ENCODE measurements at regions not wholly inside any gene's neighbourhood (a gene's known extent, or its start where the extent isn't known, plus 50 kb on each side); places are given as distances from the start of the nearest gene placed in this dataset.

GRCh38 chr2:67258122-67258521 is 139.0 kb upstream of the ETAA1 start:
- no peak for DNase-seq

GRCh38 chr2:67258831-67259230 is 138.3 kb upstream of the ETAA1 start:
- DNase-seq = no peak

GRCh38 chr2:67259556-67260342 is 137.4 kb upstream of the ETAA1 start:
- DNase-seq = no peak

- no peak for DNase-seq
These were observed 136.5 kb upstream of the ETAA1 start for GRCh38 chr2:67260343-67261277.

- no peak for DNase-seq
These were observed 129.9 kb upstream of the ETAA1 start for GRCh38 chr2:67267241-67267640.

- DNase-seq = no peak
These were observed 128.3 kb upstream of the ETAA1 start for GRCh38 chr2:67268797-67269196.

- no peak for DNase-seq
These were observed 124.9 kb upstream of the ETAA1 start for GRCh38 chr2:67272195-67272594.

- no peak for DNase-seq
These were observed 119.7 kb upstream of the ETAA1 start for GRCh38 chr2:67277450-67277849.

GRCh38 chr2:67281101-67281500 is 116.0 kb upstream of the ETAA1 start:
- no peak for DNase-seq

- DNase-seq = no peak
These were observed 113.5 kb upstream of the ETAA1 start for GRCh38 chr2:67283641-67284040.

GRCh38 chr2:67286981-67287759 is 110.0 kb upstream of the ETAA1 start:
- DNase-seq = no peak

GRCh38 chr2:67289271-67289670 is 107.9 kb upstream of the ETAA1 start:
- DNase-seq = no peak

GRCh38 chr2:67289921-67290371 is 107.2 kb upstream of the ETAA1 start:
- DNase-seq = no peak

GRCh38 chr2:67290451-67291290 is 106.5 kb upstream of the ETAA1 start:
- no peak for DNase-seq

- DNase-seq = no peak
These were observed 102.9 kb upstream of the ETAA1 start for GRCh38 chr2:67294218-67294617.

GRCh38 chr2:67295406-67295805 is 101.7 kb upstream of the ETAA1 start:
- DNase-seq = no peak

GRCh38 chr2:67295851-67296250 is 101.3 kb upstream of the ETAA1 start:
- DNase-seq = no peak

- no peak for DNase-seq
These were observed 92.7 kb upstream of the ETAA1 start for GRCh38 chr2:67304300-67304890.

- no peak for DNase-seq
These were observed 87.9 kb upstream of the ETAA1 start for GRCh38 chr2:67309281-67309680.

- DNase-seq = no peak
These were observed 85.6 kb upstream of the ETAA1 start for GRCh38 chr2:67311536-67311935.

GRCh38 chr2:67312871-67313270 is 84.3 kb upstream of the ETAA1 start:
- peak; percentile 6 for DNase-seq

- no peak for DNase-seq
These were observed 83.6 kb upstream of the ETAA1 start for GRCh38 chr2:67313536-67313935.
